ENCODE measurements at regions not wholly inside any gene's neighbourhood (a gene's known extent, or its start where the extent isn't known, plus 50 kb on each side); places are given as distances from the start of the nearest gene placed in this dataset.

DNA sequence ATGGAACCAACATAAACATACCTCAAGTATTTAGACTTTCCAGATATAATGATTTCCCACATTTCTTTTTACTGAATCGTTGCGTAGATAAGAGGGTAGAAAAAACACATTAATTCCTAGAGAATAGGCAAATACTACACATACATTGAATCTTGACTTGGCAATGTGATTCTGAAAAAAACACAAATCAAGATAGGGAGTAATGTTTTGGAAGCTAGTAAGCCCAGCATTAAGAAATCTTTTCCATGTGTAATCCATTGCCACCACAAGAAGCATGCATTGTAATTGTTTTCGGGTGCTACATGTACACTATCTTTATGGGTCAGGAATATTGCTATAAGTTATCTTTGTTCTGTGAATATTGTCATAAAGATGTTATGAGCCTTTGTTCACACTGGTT, 269.8 kb upstream of the PDGFD start:
- DNase-seq (ENCODE audit: low read depth in 2 of 2), result no peak

DNA sequence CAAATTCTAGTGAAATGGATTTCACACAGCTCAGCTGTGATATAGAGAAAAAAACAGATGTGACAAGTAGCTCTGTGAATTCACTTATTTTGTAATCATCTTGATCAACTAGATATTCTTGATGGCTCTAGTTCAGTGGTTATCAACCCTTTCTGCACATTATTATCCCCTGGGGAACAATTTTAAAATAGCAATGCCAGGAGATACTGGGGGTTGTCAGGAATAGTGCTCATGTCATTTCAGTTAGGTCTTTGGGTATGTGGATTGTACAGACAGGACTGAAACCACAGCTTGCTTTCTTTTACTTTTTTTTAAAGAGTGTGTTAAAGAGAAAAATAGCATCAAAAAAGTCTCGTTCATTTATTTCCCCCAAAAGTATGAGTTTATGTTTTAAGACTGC, 269.0 kb upstream of the PDGFD start:
- DNase-seq (ENCODE audit: low read depth in 2 of 2), result no peak

DNA sequence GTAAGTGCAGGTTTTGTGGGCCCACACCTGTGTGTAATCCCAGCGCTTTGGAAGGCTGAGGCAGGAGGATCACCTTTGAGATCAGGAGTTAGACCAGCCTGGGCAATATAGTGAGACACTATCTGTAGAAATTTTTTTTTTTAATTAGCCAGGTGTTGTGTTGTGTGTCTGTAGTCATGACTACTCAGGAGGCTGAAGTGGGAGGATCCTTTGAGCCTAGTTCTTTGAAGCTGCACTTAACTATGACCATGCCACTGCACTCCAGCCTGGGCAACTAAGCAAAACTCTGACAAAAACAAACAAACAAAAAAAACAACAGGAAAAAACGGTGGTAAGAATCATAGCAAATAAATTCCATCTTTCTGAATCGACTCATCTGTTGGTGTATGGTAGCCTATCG, 268.6 kb upstream of the PDGFD start:
- no peak for DNase-seq (ENCODE audit: low read depth in 2 of 2)

DNA sequence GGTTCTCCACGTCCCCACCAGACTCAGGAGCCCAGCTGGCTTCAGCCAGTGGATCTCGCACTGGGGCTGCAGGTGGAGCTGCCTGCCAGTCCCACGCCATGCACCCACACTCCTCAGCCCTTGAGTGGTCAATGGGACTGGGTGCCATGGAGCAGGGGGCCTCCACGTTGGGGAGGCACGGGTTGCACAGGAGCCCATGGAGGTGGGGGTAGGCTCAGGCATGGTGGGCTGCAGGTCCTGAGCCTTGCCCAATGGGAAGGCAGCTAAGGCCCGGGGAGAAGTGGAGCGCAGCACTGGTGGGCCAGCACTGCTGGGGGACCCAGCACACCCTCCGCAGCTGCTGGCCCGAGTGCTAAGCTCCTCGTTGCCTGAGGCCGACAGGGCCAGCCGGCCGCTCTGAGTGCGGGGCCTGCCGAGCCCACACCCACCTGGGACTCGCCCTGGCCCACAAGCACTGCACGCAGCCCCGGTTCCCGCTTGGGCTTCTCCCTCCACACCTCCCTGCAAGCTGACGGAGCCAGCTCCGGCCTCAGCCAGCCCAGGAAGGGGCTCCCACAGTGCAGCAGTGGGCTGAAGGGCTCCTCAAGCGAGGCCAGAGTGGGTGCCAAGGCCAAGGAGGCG, 258.5 kb upstream of the PDGFD start:
- DNase-seq (ENCODE audit: low read depth in 2 of 2), result no peak

DNA sequence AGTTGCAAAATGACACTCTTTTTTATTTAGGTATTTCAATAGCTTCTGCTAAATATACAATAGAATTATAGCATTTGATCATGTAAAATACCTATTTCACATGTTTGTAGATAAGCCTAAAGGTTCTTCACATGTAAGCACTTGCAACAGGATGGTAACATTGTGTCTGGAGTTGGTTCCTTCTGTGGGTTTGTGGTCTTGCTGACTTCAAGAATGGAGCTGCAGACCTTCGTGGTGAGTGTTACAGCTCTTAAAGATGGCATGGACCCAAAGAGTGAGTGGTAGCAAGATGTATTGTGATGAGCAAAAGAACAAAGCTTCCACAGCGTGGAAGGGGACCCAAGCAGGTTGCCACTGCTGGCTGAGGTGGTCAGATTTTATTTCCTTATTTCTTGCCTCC, 246.4 kb upstream of the PDGFD start:
- DNase-seq (ENCODE audit: low read depth in 2 of 2), result no peak

DNA sequence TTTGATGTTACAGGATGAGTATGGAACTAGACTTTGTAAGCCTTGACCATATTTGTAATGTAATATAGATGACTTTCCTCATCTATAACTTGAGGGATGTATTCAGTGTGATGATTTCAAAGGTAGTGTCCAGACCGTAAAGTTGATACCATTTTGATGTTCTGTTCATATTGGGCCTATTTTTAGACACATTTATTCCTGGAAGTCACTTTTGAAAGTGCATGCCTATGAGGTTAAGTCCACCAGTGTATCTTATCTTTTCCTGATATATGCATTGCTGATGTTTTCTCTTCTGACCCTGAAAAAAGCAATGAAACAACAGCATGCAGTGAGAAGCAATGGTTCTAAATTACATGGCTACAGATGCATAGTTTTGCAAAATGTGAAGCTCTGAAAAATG, 244.7 kb upstream of the PDGFD start:
- no peak for DNase-seq (ENCODE audit: low read depth in 2 of 2)

DNA sequence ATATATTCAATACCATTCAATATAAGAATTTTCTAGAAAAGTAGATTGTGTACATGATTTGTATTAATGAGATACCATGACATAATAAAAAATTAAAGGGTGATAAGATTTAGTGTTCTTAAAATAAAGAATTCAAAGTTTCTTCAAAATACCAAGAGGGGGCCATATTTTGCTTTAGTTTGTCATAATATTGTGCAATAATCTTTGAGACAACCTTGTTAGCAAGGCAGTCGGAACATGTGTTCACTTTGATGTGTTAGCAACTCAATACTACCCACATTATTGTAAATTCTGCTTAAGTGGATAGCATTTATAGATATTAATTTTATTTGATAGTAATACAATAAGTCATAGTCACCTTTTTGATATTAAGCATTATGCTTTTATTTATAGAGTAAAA, 241.3 kb upstream of the PDGFD start:
- DNase-seq (ENCODE audit: low read depth in 2 of 2), result no peak

DNA sequence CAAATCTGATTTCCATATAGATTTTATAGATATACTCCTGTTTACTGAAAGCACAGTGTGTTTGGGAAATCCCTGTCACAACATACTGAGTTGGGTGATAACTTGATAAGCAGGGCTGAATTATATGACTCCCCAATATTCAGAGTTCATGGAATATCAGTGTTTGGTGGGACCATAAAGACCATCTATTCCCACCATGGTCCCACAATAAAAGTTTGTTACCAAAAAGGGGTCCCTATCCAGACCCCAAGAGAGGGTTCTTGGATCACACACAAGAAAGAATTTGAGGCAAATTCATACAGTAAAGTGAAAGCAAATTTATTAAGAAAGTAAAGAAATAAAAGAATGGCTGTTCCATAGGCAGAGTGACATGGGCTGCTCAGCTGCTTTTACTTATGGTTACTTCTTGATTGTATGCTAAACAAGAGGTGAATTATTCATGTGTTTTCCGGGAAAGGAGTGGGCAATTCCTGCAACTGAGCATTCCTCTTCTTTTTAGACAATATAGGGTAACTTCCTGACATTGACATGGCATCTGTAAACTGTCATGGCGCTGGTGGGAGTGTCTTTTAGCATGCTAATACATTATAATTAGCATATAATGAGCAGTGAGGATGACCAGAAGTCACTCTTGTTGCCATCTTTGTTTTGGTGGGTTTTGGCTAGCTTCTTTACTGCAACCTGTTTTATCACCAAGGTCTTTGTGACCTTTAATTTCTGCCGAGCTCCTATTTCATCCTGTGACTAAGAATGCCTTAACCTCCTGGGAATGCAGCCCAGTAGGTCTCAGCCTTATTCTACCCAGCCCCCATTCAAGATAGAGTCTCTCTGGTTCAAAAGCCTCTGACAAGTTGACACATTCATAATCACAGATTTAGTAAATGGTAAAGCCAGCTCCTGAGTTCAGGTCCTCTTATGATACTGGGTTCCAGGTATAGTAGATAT, 240.6 kb upstream of the PDGFD start:
- no peak for DNase-seq (ENCODE audit: low read depth in 2 of 2)

DNA sequence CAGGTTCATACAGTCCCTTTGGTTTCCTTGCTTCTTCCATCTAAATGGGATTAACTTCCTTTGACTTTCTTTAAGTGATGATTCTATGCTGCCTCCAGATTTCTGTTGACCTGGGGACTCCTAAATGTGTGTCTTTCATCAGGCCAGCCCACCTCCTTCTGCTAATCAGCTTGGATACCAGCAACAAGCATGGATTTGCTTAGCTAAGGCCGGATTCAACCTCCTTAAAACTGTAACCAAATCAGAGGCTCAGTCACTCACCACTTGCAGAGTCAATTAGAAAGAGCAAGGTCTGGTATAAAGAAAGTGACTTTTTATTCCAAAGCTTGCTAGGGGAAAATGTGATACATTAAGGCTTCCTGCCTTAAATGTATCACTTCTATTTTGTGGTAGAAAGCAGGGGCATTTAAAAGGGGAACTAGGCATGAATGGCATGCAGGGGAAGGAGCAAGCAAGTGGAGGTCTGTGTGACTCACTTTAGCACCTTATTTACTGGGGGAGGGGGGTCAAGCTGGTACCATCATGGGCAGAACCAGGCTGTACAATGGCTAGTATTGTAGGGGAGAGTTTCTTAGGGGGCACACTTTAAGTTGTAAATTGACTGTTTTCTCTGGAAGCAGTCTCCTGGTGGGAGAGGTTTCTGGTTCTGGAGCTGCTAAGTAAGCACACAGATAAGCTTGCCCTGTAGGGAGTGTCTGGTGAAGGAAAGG, 239.0 kb upstream of the PDGFD start:
- DNase-seq (ENCODE audit: low read depth in 2 of 2), result no peak

DNA sequence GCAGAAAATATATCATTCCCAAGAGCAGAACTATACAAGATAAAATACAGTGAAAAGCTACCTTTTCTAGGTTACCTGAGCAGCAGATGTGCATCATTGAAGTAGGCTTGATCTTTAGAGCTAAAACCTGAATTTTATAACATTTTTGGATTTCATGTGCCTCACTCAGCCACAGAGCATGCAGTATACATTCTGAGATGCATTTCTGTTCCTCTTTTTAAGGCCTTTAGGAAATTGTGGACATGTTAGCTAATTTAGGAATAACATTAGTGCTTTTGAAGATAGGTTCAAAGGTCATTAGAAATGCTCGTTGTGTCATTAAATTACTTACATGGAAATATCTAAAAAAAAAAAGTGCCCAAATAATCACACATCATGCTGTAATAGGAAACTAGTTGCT, 230.6 kb upstream of the PDGFD start:
- no peak for DNase-seq (ENCODE audit: low read depth in 2 of 2)

DNA sequence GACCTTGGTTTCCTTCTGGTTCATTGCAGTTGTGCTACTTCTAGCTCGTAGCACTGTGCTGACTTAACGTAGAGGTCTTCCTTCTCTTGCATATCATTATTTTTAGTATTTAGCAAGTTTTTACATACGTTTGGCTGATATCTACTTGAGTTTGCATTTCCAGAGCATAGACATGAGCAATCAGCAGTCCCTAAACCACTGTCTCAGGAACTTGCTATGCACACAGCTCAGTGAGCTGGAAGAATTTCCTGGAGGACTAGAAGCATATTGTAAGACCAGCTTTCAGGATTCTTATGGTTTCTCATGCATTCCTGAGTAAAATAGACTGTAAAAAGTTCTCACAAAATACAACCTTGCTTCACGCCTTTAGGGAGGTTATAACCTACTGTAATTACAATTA, 226.7 kb upstream of the PDGFD start:
- DNase-seq (ENCODE audit: low read depth in 2 of 2), result no peak

DNA sequence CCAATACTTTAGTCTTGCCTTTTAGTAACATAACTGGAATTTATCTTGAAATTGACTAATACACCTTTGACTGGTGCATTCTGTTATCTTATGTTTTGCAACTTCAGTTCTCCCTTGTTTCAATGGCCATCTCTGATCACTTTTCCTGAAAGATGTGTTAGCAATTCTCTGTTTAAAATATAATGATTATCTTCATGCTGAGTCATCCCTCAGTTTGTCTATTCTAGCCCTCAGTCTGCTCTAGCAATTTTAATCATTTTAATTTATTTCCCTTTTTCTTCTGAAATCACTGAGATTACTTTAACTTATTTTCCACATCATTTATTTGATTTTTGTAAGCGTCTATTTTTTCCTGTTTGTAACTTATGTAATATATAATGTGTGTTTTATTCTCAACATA, 221.9 kb upstream of the PDGFD start:
- no peak for DNase-seq (ENCODE audit: low read depth in 2 of 2)

DNA sequence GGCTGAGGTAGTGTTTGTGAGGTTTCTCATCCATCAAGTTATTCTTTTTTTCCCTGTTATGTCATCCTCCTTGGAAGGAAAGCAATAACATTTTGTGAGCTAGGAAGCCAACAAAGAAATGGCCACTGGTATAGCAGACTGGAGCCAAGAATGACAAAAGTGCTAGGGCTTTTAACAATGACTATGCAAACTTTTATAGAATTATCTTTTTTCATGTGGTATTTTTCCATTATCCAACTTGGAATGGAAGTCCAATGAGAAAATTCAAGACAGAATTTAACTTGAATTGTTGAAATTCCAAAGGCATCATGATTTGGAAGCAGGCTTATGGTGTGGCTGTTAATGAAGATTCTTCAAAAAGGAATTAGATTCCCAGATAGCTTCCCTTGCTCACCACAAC, 216.4 kb upstream of the PDGFD start:
- DNase-seq (ENCODE audit: low read depth in 2 of 2), result no peak

DNA sequence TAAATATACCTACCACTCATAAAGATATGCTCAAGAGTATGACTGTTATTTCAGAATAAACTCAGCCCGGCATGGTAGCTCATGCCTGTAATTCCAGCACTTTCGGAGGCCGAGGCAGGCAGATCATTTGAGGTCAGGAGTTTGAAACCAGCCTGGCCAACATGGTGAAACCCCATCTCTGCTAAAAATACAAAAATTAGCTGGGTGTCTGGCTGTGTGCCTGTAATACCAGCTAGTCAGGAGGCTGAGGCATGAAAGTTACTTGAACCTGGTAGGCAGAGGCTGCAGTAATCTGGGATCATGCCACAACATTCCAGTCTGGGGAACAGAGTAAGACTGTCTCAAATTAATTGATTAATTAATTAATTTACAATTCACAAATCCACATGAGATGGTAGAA, 208.2 kb upstream of the PDGFD start:
- no peak for DNase-seq (ENCODE audit: low read depth in 2 of 2)

DNA sequence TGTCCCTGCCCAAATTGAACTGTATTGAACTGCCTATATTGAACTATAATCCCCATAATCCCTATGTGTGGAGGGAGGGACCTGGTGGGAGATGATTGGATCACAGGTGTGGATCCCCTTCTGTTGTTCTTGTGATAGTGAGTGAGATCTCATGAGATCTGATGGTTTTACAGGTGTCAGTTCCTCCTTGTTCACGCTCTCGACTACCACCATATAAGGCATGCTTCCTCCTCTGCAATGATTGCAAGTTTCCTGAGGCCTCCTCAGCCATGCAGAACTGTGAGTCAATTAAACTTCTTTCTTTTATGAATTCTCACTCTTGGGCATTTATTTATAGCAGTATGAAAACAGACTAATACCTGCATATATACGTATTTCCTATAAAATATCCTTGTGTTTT, 206.5 kb upstream of the PDGFD start:
- DNase-seq (ENCODE audit: low read depth in 2 of 2), result no peak

DNA sequence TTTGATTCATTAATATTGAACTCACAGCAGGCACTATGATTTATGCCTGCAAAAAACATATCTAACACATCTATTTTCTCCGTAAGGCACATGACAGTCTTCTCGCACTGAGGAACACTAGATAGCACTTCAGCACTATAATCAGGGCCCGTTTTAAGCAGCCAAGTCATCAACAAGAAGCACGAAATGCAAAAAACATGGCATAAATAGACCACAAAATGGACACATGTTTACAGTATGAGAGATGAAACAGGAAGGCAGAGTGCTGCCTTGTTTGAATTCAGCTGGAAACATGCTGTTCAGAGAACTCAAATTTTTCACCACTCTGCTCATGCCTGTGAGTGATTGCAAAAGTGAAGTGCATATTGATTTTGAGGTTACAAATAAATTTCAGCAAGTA, 205.8 kb upstream of the PDGFD start:
- DNase-seq (ENCODE audit: low read depth in 2 of 2), result no peak

DNA sequence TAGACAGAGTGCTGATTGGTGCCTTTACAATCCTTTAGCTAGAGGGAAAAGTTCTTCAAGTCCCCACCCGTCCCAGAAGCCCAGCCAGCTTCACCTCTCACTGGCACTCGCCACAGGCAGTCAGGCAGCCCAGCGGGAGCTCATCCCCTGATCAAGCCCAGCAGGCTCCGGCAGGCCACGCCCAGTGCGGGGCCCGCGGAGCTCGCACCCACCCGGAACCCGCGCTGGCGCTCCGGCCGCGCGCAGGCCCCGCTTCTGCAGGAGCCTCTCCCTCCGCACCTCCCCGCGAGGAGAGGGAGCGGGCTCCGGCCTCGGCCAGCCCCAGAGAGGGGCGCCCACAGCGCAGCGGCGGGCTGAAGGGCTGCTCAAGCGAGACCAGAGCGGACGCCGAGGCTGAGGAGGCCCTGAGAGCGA, 202.4 kb upstream of the PDGFD start:
- DNase-seq (ENCODE audit: low read depth in 2 of 2), result no peak

DNA sequence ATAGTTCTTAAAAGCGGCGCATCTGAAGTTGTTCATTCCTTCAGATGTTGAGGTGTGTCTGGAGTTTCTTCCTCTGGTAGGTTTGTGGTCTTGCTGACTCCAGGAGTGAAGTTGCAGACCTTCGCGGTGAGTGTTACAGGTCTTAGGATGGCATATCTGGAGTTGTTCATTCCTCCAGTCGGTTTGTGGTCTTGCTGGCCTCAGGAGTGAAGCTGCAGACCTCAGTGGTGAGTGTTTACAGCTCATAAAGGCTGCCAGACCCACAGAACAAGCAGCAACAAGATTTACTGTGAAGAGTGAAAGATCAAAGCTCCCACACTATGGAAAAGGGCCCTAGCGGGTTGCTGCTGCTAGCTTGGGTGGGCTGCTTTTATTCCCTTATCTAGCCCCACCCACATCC, 201.7 kb upstream of the PDGFD start:
- no peak for DNase-seq (ENCODE audit: low read depth in 2 of 2)

DNA sequence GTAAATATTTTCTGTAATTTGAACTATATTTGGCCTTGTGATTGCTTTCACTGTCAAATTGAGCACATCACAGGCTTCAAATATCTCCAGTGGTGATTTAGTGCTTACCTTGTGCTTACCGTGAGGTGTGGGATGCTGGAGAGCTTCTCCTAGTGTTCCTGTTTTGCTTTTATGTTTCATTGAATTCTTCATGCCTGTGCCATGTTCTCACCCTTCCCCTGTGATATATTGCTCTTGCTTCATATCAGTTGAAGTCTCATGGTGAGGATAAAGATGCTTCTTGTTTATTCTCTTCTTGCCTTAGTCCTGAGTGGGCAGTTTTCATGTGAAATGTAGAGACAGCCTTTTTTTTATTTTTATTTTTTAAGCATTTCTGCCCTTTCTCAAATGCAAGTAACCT, 198.0 kb upstream of the PDGFD start:
- no peak for DNase-seq (ENCODE audit: low read depth in 2 of 2)

DNA sequence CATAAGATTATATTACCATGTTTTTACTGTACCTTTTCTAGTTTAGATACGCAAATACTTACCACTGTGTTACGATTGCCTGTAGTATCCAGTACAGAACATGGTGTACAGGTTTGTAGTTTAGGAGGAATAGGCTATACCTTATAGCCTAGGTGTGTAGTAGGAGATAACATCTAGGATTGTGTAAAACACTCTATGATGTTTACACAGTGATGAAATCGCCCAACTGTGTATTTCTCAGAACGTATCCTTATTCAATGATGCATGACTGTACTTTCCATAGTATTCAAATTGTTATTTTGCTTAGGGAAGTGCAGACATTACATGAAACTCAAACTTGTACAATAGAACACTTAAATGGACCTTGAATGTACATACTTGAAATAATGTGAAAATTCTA, 188.1 kb upstream of the PDGFD start:
- no peak for DNase-seq (ENCODE audit: low read depth in 2 of 2)

DNA sequence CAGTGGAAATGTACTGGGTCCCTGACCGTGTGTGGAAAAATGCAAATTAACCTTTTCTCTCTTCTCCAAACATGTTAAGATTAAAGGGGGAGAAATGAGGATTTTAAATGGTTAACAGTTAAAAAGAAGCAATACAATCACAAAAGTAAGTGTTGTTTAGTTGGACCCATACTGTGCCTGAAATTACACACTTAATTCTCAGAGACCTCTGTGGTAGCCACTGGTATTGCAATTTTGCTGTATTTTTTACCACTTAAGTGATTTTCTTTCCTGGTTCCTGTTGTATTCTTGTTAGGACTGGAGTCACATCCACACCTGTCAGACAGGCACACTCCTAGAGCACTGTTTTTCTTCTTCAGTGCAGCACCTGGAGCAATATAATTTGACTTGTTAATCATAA, 179.6 kb upstream of the PDGFD start:
- DNase-seq (ENCODE audit: low read depth in 2 of 2), result no peak

DNA sequence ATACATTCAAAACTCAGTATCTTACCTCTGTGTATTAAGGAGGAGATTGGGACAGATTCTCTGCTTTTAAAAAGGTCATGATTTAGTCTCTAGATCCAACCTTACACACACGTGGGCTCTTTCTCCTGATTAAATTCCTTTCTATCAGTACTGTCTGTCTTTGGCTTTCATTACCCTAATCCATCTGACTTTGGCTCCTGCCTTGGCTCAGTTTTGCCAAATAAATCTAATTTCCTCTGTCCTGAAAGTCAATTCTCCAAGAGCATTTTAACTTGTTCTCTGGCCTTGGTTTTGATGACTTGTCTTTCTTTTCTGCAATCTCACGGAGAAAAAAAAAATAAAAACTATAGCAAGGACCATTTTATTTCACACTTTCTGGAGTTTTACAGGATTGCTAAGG, 176.6 kb upstream of the PDGFD start:
- DNase-seq (ENCODE audit: low read depth in 2 of 2), result no peak

DNA sequence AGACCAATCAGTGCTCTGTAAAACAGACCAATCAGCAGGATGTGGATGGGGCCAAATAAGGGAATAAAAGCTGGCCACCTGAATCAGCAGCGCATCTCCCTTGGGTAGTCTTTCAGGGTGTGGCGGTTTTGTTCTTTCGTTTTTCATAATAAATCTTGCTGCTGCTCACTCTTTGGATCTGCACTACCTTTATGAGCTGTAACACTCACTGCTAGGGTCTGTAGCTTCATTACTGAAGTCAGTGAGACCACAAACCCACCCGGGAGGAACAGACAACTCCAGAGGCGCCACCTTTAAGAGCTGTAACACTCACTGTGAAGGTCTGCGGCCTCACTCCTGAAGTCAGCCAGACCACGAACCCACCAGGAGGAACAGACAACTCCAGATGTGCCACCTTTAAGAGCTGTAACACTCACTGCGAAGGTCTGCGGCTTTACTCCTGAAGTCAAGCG, 175.5 kb upstream of the PDGFD start:
- no peak for DNase-seq (ENCODE audit: low read depth in 2 of 2)
